ENCODE measurements at regions not wholly inside any gene's neighbourhood (a gene's known extent, or its start where the extent isn't known, plus 50 kb on each side); places are given as distances from the start of the nearest gene placed in this dataset.

DNA sequence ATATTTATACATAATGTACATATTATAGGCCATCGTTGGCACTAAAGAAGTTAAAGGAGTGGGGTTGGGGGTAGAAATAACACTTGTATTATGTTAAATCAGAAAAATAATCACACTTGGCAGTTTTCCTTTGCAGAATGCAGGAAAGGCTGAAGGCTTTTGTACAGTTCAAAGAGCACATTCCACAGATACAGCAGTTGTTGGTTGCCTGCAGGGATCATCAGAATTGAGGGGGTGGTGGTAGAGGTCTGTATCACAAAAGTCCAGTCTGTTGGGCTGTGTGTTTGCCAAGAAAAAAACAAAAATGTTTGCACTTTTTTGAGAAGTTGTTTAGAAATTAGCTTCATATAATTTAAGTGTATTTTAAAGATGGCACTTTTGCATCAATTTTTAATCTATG lies 231.8 kb upstream of the FOXP2 start:
- TF ChIP-seq CTCF (conservative IDR thresholded peaks at IDR 0.05; ENCODE audit: low read depth, low read length) (no peak), EZH2 (IDR thresholded peaks at IDR 0.05; ENCODE audit: low read length, unreplicated experiment) (no peak), EZH2phosphoT487 (IDR thresholded peaks at IDR 0.05; ENCODE audit: borderline replicate concordance, low read length) (no peak)
